GM19467 (cell line): ENCODE measurements at regions not wholly inside any gene's neighbourhood (a gene's known extent, or its start where the extent isn't known, plus 50 kb on each side); places are given as distances from the start of the nearest gene placed in this dataset.

Experiments used
- ATAC-seq: cut with Tn5 transposase; IDR thresholded peaks from one replicate; pipeline ENCODE4 v1.9.1; 2021; ENCODE audit warnings: mild to moderate bottlenecking, moderate library complexity; ENCODE audit not compliant: unreplicated experiment

GRCh38 chr1:94646786-94647555, 105.4 kb upstream of the F3 start:
- no peak for ATAC-seq

- no peak for ATAC-seq
Observed at GRCh38 chr1:94646141-94646643, 104.6 kb upstream of the F3 start.

GRCh38 chr1:94644352-94644751, 102.8 kb upstream of the F3 start:
- no peak for ATAC-seq

- ATAC-seq = no peak
Observed at GRCh38 chr1:94643819-94644218, 102.3 kb upstream of the F3 start.

GRCh38 chr1:94642617-94643321, 101.2 kb upstream of the F3 start:
- ATAC-seq = no peak

- ATAC-seq = no peak
Observed at GRCh38 chr1:94641990-94642389, 100.4 kb upstream of the F3 start.

GRCh38 chr1:94640125-94640524, 98.6 kb upstream of the F3 start:
- no peak for ATAC-seq

- no peak for ATAC-seq
Observed at GRCh38 chr1:94637121-94637520, 95.6 kb upstream of the F3 start.

- ATAC-seq = no peak
Observed at GRCh38 chr1:94636624-94637023, 95.1 kb upstream of the F3 start.

GRCh38 chr1:94636100-94636499, 94.5 kb upstream of the F3 start:
- no peak for ATAC-seq

- no peak for ATAC-seq
Observed at GRCh38 chr1:94634977-94635416, 93.4 kb upstream of the F3 start.

- no peak for ATAC-seq
Observed at GRCh38 chr1:94633051-94633450, 91.5 kb upstream of the F3 start.

GRCh38 chr1:94629259-94630181, 88.0 kb upstream of the F3 start:
- no peak for ATAC-seq

GRCh38 chr1:94628499-94628843, 86.9 kb upstream of the F3 start:
- no peak for ATAC-seq

- ATAC-seq = no peak
Observed at GRCh38 chr1:94627771-94628498, 86.4 kb upstream of the F3 start.

GRCh38 chr1:94624203-94624602, 82.6 kb upstream of the F3 start:
- no peak for ATAC-seq

GRCh38 chr1:94623560-94624148, 82.1 kb upstream of the F3 start:
- ATAC-seq = no peak

GRCh38 chr1:94622757-94623156, 81.2 kb upstream of the F3 start:
- no peak for ATAC-seq

GRCh38 chr1:94621802-94622201, 80.2 kb upstream of the F3 start:
- no peak for ATAC-seq

- no peak for ATAC-seq
Observed at GRCh38 chr1:94621395-94621794, 79.8 kb upstream of the F3 start.
